ENCODE measurements at regions not wholly inside any gene's neighbourhood (a gene's known extent, or its start where the extent isn't known, plus 50 kb on each side); places are given as distances from the start of the nearest gene placed in this dataset.

- H3K27me3 ChIP-seq (ENCODE audit: control insufficient read depth, extremely low read depth, insufficient read depth, low read length): no peaks in the 10 kb centered on the region
- dilution Hi-C loops (cut with MboI; ENCODE audit: extremely low pct_ligation_motif_present, low sequenced_read_pairs): no loop called here
These were observed 310.5 kb upstream of the PRR16 start for GRCh38 chr5:120153551-120153950.

GRCh38 chr5:120155873-120156272, 308.2 kb upstream of the PRR16 start:
- Histone ChIP-seq H3K9me3 (ENCODE audit: control insufficient read depth, low read depth, low read length) (no peaks in the 10 kb centered on the region), H4K20me1 (ENCODE audit: control insufficient read depth, extremely low read depth, insufficient read depth, low read length) (no peaks in the 10 kb centered on the region), H3K4me2 (ENCODE audit: control insufficient read depth, extremely low read depth, insufficient read depth, low read depth, low read length) (no peak overlapping the region), H3K9me1 (ENCODE audit: control insufficient read depth, extremely low read depth, insufficient read depth, low read length) (no peaks in the 10 kb centered on the region), H3K27ac (ENCODE audit: control insufficient read depth, insufficient read depth, low read length) (no peak overlapping the region), H3K36me3 (ENCODE audit: control insufficient read depth in 2 of 2, extremely low read depth in 1 of 2, insufficient read depth in 2 of 2, low read length in 2 of 2) (no peaks in the 10 kb centered on the region), H2AFZ (ENCODE audit: control insufficient read depth, low read length) (no peak overlapping the region), H3K9ac (ENCODE audit: control insufficient read depth, extremely low read depth, insufficient read depth, low read length) (no peak overlapping the region), H3K79me2 (ENCODE audit: control insufficient read depth, insufficient read depth, low read length) (no peaks in the 10 kb centered on the region), H3K27me3 (ENCODE audit: control insufficient read depth, extremely low read depth, insufficient read depth, low read length) (no peaks in the 10 kb centered on the region), H3K4me1 (ENCODE audit: control insufficient read depth, extremely low read depth, insufficient read depth, low read length) (no peaks in the 10 kb centered on the region), H3K4me3 (ENCODE audit: control insufficient read depth in 2 of 3, extremely low read depth in 1 of 3, insufficient read depth in 2 of 3, low read depth in 1 of 3, low read length in 3 of 3) (no peak overlapping the region)
- dilution Hi-C loops (cut with MboI; ENCODE audit: extremely low pct_ligation_motif_present, low sequenced_read_pairs): no loop called here
- FAIRE-seq (no peak), DNase-seq (ENCODE audit: low read depth, low spot score) (no peak)
- TF ChIP-seq CTCF (optimal IDR thresholded peaks at IDR 0.05 in 1 of 3, IDR thresholded peaks at IDR 0.05 in 1 of 3, conservative IDR thresholded peaks at IDR 0.05 in 1 of 3; ENCODE audit: extremely low read depth in 1 of 3, insufficient read depth in 2 of 3, low read length in 3 of 3): no peak
- TF ChIP-seq EZH2 (IDR thresholded peaks at IDR 0.05; ENCODE audit: low read length): no peak

More at GRCh38 chr5:120153551-120153950, 310.5 kb upstream of the PRR16 start:
- no peaks in the 10 kb centered on the region for H4K20me1 ChIP-seq (ENCODE audit: control insufficient read depth, extremely low read depth, insufficient read depth, low read length)
- no peaks in the 10 kb centered on the region for H3K9me1 ChIP-seq (ENCODE audit: control insufficient read depth, extremely low read depth, insufficient read depth, low read length)
- H2AFZ ChIP-seq (ENCODE audit: control insufficient read depth, low read length): no peak overlapping the region
- no peaks in the 10 kb centered on the region for H3K9me3 ChIP-seq (ENCODE audit: control insufficient read depth, low read depth, low read length)
- H3K79me2 ChIP-seq (ENCODE audit: control insufficient read depth, insufficient read depth, low read length): no peaks in the 10 kb centered on the region
- no peaks in the 10 kb centered on the region for H3K4me1 ChIP-seq (ENCODE audit: control insufficient read depth, extremely low read depth, insufficient read depth, low read length)
- no peak overlapping the region for H3K9ac ChIP-seq (ENCODE audit: control insufficient read depth, extremely low read depth, insufficient read depth, low read length)
- DNase-seq (ENCODE audit: low read depth, low spot score) (no peak), FAIRE-seq (no peak)
- no peak overlapping the region for H3K27ac ChIP-seq (ENCODE audit: control insufficient read depth, insufficient read depth, low read length)
- H3K4me3 ChIP-seq (ENCODE audit: control insufficient read depth in 2 of 3, extremely low read depth in 1 of 3, insufficient read depth in 2 of 3, low read depth in 1 of 3, low read length in 3 of 3): no peak overlapping the region
- TF ChIP-seq CTCF (optimal IDR thresholded peaks at IDR 0.05 in 1 of 3, IDR thresholded peaks at IDR 0.05 in 1 of 3, conservative IDR thresholded peaks at IDR 0.05 in 1 of 3; ENCODE audit: extremely low read depth in 1 of 3, insufficient read depth in 2 of 3, low read length in 3 of 3) (no peak), EZH2 (IDR thresholded peaks at IDR 0.05; ENCODE audit: low read length) (no peak)
- H3K4me2 ChIP-seq (ENCODE audit: control insufficient read depth, extremely low read depth, insufficient read depth, low read depth, low read length): no peak overlapping the region
- H3K36me3 ChIP-seq (ENCODE audit: control insufficient read depth in 2 of 2, extremely low read depth in 1 of 2, insufficient read depth in 2 of 2, low read length in 2 of 2): no peaks in the 10 kb centered on the region
